RPMI7951 (cell line): ENCODE measurements at regions not wholly inside any gene's neighbourhood (a gene's known extent, or its start where the extent isn't known, plus 50 kb on each side); places are given as distances from the start of the nearest gene placed in this dataset.

Experiments
- DNase-seq: peaks from one replicate; pipeline ENCODE4 v3.0.0-alpha.2; 2012; ENCODE audit warnings: low read depth

GRCh38 chr11:112465433-112466024 lies 204.9 kb upstream of the PLET1 start:
- DNase-seq = no peak

DNA sequence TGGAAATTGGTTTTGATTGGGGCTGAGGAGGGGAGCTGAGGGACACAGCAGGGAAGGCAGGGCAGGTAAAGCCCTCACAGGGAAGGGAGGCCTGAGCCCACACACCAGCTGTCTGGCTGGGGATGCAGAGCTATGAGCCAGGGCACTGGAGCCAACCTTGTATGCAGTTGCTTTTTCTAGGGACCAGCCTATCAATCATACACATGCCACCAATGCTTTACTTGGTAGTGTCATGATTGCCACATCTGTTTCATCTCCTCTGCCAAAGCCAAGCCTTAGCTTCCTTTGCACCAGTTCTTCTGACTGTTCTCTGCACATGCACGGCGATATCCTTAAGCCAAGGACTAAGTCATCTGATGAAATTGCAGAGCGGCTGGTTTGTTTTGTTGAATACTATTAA lies 207.1 kb upstream of the PLET1 start:
- DNase-seq = no peak

- no peak for DNase-seq
Measured at GRCh38 chr11:112469376-112469775, 208.7 kb upstream of the PLET1 start.

- peak; percentile 11 for DNase-seq
Measured at GRCh38 chr11:112470355-112470754, 209.7 kb upstream of the PLET1 start.

GRCh38 chr11:112471731-112472130 lies 211.1 kb upstream of the PLET1 start:
- no peak for DNase-seq

GRCh38 chr11:112477152-112477551 lies 216.5 kb upstream of the PLET1 start:
- DNase-seq = no peak

GRCh38 chr11:112477581-112478317 lies 217.1 kb upstream of the PLET1 start:
- DNase-seq = no peak

DNA sequence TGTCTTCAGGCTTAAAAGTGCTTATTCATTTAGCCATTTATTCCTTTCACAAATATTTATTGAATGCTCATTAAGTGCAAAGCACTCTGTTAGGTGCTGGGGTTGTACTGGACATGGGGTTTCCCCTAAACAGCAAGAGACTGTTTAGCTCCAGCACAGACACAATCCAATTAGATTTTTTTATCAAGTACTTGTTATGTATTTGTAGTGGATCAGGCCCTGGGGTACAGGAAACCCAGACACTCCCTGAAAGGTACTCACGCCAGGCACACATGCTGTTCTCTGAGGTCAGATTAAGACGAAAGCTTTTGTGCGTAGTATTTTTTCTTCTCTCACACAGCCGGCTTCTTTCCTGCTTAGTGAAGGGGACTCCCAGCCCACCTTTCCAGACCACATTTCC lies 218.1 kb upstream of the PLET1 start:
- no peak for DNase-seq

GRCh38 chr11:112481431-112481830 lies 220.8 kb upstream of the PLET1 start:
- no peak for DNase-seq

GRCh38 chr11:112481893-112482292 lies 221.2 kb upstream of the PLET1 start:
- DNase-seq = no peak

DNA sequence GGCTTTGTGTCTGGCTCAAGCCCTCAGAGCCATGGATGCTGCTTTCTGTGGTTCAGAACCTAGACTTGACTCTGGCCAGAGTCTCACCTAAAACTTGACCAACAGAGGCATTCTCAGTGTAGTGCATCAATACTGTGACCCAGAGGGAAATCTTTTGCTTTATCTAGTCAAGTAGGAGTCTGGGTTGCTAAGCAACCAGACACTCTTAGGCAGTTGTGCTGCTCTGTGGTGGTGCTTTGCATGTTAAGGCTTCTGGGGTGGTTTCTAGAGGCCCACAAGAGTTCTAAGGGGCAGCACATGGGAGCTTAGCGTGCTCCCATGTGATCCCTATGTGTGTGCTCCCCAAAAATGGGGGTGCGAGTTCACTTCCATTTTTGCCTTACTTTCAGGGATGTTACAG lies 224.6 kb upstream of the PLET1 start:
- peak; percentile 4 for DNase-seq

- no peak for DNase-seq
Measured at GRCh38 chr11:112497826-112498225, 237.2 kb upstream of the PLET1 start.

GRCh38 chr11:112498701-112499100 lies 238.0 kb upstream of the PLET1 start:
- DNase-seq = peak; percentile 29

DNA sequence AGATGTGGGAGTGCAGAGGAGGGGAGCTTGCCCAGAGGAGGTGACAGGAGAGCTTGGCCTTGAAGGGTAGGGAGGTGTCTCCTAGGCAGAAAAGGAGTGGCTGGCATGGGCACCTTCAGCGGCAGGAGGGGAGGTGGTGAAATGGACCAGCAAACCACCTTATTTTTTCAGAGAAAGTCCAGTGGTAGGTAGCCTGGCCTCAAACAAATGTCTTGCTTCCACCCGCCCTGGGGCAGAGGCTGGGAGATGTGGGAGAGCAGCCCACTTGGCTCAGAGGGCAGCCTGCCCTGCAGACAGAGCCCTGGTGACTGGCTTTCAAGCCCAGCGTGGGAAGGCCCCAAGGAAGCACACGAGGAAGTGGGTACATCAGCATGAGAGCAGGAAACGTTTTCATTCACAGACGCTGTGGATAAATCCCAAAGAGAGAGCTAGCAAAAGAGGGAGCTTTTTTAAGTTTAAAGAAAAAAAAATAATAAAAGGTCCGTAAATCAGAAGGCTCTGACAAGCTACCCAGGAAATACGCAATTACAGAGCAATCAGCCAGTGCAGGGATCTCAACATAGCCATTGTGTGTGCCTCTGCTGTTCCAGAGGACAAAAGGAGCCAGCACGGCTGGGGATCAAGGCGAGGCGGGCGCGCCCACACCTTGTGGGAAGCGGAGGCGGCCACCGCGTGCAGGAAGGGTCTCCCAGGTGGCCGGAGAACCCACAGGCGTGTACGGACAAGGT lies 238.7 kb upstream of the PLET1 start:
- DNase-seq = peak; percentile 16

DNA sequence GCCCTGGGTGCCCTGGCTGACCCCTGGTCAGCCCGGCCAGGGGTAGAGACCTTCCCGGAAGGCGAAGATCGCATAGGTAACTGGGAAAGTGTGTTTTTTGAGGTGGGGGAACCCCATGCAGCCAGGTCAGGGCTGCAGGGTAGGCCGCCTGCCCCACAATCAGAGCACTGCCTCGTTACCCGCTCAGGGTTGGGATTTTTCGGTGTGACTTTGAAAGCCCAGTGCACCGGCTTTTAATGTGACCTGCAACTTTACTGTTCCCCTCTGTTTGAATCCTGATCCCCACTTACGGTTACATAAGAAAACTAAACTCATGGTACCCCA lies 239.2 kb upstream of the PLET1 start:
- DNase-seq = no peak

- no peak for DNase-seq
Measured at GRCh38 chr11:112503410-112503809, 242.8 kb upstream of the PLET1 start.

GRCh38 chr11:112504056-112504455 lies 243.4 kb upstream of the PLET1 start:
- no peak for DNase-seq

DNA sequence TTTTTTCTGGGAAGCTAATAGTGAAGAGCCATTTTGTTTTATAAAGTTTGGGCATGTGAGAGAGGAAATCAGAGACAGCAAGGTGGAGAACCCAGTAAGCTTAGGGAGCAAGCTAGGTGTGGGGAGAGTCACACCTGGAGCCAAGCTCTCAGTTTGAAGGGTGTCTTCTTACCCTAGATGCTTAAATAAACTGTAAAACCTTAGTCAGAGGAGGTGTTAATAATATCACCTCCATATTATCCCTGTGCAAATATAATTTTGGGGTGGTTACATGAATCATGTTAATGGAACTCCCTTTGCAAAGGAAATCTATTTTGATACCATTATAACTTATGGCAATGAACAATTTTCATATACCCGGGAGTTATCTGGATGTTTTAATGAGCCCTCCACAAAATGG lies 246.2 kb upstream of the PLET1 start:
- DNase-seq = no peak

- DNase-seq = no peak
Measured at GRCh38 chr11:112507281-112507680, 246.6 kb upstream of the PLET1 start.

- DNase-seq = no peak
Measured at GRCh38 chr11:112508750-112509149, 248.1 kb upstream of the PLET1 start.

GRCh38 chr11:112509300-112509699 lies 248.6 kb upstream of the PLET1 start:
- no peak for DNase-seq

DNA sequence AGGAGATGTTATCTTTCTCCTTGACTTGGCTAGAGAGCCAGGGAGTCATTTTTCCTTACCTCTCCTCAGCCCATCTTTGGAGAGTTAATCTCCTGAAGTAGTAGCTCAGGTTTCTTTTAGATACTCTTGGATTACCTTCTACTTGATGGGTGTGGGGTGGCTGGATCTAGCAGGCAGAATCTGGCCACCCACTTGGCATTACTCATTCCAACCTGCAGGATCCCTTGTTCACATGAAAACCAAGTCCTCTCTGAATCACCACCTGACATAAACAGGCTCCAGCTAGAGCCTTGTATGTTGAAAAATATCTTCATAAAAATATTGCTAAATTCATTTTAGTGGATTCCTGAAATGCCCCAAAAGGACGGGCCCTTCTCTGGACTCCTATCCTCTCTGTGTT lies 250.6 kb upstream of the PLET1 start:
- DNase-seq = no peak

DNA sequence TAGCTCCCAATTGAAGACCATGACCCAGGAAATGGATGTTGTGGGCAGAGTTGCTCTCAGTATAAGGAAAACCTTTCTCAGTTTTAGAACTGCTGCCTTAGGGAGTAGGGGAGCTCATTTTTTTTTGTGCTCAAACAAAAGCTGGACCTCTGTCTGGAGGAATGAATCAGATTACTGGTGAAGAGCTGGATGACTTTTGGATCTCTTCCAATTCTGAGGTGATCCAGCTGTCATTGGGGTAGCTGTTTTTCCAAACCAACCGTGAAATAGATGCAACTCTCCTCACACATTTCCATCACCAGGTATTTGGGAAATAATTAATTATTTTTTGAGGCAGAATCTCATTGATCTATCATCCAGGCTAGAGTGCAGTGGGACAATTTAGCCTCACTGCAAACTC lies 251.3 kb upstream of the PLET1 start:
- DNase-seq = no peak
